Large intestine (tissue), 3 donors: ENCODE measurements at regions not wholly inside any gene's neighbourhood (a gene's known extent, or its start where the extent isn't known, plus 50 kb on each side); places are given as distances from the start of the nearest gene placed in this dataset.
"Not testable (repeated sequence)": the region's sequence is repeated elsewhere in the genome, so short reads cannot be mapped to it uniquely, and the experiment has no call there.

ENCODE experiments used
- DNase-seq, 2 donors: peaks; one replicate each; pipeline versions ENCODE4 v3.0.0 to v3.0.0-alpha.2; 2013
- H3K27ac ChIP-seq: one replicate; pipeline ENCODE4 v1.5.1; 2013; ENCODE audit warnings: low read length
- H3K27me3 ChIP-seq: 2 replicates; pipeline ENCODE4 v1.6.1; 2013; ENCODE audit warnings: low read length; ENCODE audit not compliant: control insufficient read depth, insufficient read depth
- H3K36me3 ChIP-seq: 2 replicates; pipeline ENCODE4 v1.6.1; 2013; ENCODE audit warnings: low read length; ENCODE audit not compliant: control insufficient read depth, insufficient read depth
- H3K4me1 ChIP-seq: one replicate; pipeline ENCODE4 v1.6.1; 2013; ENCODE audit warnings: low read length; ENCODE audit not compliant: control insufficient read depth, insufficient read depth
- H3K4me3 ChIP-seq: one replicate; pipeline ENCODE4 v1.5.1; 2013; ENCODE audit warnings: low read length
- H3K9me3 ChIP-seq: one replicate; pipeline ENCODE4 v1.6.1; 2013; ENCODE audit warnings: mild to moderate bottlenecking, low read depth, low read length, moderate library complexity; ENCODE audit not compliant: control insufficient read depth
- WGBS: methylation state at CpG from one replicate; pipeline ENCODE4 v1.1.5; 2013; ENCODE audit warnings: low lambda C conversion rate; ENCODE audit not compliant: insufficient coverage; 5-methylcytosine and 5-hydroxymethylcytosine counted together

GRCh38 chr1:14424325-14425002, 174.0 kb upstream of the KAZN start:
- H3K4me3 ChIP-seq, result no peak overlapping the region
- H3K4me1 ChIP-seq, result no peaks in the 10 kb centered on the region
- DNase-seq, result no peak
- 100% methylated on average over 1 of the region's 9 CpGs for WGBS
- no peaks in the 10 kb centered on the region for H3K27me3 ChIP-seq
- H3K9me3 ChIP-seq, result peaks cover 7% of the 10 kb centered on the region
- H3K27ac ChIP-seq, result no peak overlapping the region
- H3K36me3 ChIP-seq, result no peaks in the 10 kb centered on the region

GRCh38 chr1:14426854-14427253, 171.6 kb upstream of the KAZN start:
- Histone ChIP-seq H3K36me3 (no peaks in the 10 kb centered on the region), H3K4me3 (no peak overlapping the region), H3K27ac (no peak overlapping the region), H3K9me3 (no peaks in the 10 kb centered on the region), H3K27me3 (no peaks in the 10 kb centered on the region), H3K4me1 (no peaks in the 10 kb centered on the region)
- no CpG with 5 or more reads among the region's 2 CpGs for WGBS
- DNase-seq, result no peak

- no peaks in the 10 kb centered on the region for H3K4me1 ChIP-seq
- no peaks in the 10 kb centered on the region for H3K27me3 ChIP-seq
- H3K9me3 ChIP-seq, result no peaks in the 10 kb centered on the region
- H3K27ac ChIP-seq, result no peak overlapping the region
- no peak for DNase-seq
- H3K36me3 ChIP-seq, result no peaks in the 10 kb centered on the region
- no peak overlapping the region for H3K4me3 ChIP-seq
- no CpG with 5 or more reads among the region's 9 CpGs for WGBS
These were observed 168.9 kb upstream of the KAZN start for GRCh38 chr1:14429577-14429976.

GRCh38 chr1:14432728-14433127, 165.8 kb upstream of the KAZN start:
- not testable (repeated sequence) for H3K27me3 ChIP-seq, H3K36me3 ChIP-seq, H3K4me1 ChIP-seq, H3K9me3 ChIP-seq, H3K27ac ChIP-seq, H3K4me3 ChIP-seq, DNase-seq
- 100% methylated on average over 1 of the region's 3 CpGs for whole genome bisulfite sequencing

- H3K9me3 ChIP-seq, result no peaks in the 10 kb centered on the region
- H3K27me3 ChIP-seq, result no peaks in the 10 kb centered on the region
- no peak overlapping the region for H3K27ac ChIP-seq
- no peak overlapping the region for H3K4me3 ChIP-seq
- no peaks in the 10 kb centered on the region for H3K4me1 ChIP-seq
- no peaks in the 10 kb centered on the region for H3K36me3 ChIP-seq
- no peak for DNase-seq
- WGBS, result no CpG with 5 or more reads among the region's 14 CpGs
These were observed 163.0 kb upstream of the KAZN start for GRCh38 chr1:14435368-14436023.

- Histone ChIP-seq H3K4me1 (no peaks in the 10 kb centered on the region), H3K27me3 (no peaks in the 10 kb centered on the region), H3K4me3 (no peak overlapping the region), H3K36me3 (no peaks in the 10 kb centered on the region), H3K27ac (no peak overlapping the region), H3K9me3 (no peaks in the 10 kb centered on the region)
- 50% methylated on average over 2 of the region's 13 CpGs for WGBS
- no peak for DNase-seq
These were observed 161.0 kb upstream of the KAZN start for GRCh38 chr1:14437417-14437918.

- WGBS, result 87% methylated on average over 3 of the region's 6 CpGs
- Histone ChIP-seq H3K27ac (no peak overlapping the region), H3K9me3 (no peaks in the 10 kb centered on the region), H3K4me1 (no peaks in the 10 kb centered on the region), H3K36me3 (no peaks in the 10 kb centered on the region), H3K27me3 (no peaks in the 10 kb centered on the region), H3K4me3 (no peak overlapping the region)
- no peak for DNase-seq
These were observed 160.2 kb upstream of the KAZN start for GRCh38 chr1:14438127-14438769.

GRCh38 chr1:14439015-14439414, 159.5 kb upstream of the KAZN start:
- Histone ChIP-seq H3K36me3 (no peaks in the 10 kb centered on the region), H3K4me1 (no peaks in the 10 kb centered on the region), H3K4me3 (no peak overlapping the region), H3K27ac (no peak overlapping the region), H3K27me3 (no peaks in the 10 kb centered on the region), H3K9me3 (no peaks in the 10 kb centered on the region)
- no peak for DNase-seq
- WGBS, result no CpG with 5 or more reads among the region's 1 CpG

GRCh38 chr1:14440166-14440565, 158.3 kb upstream of the KAZN start:
- 100% methylated on average over 1 of the region's 9 CpGs for WGBS
- H3K27me3 ChIP-seq, result no peaks in the 10 kb centered on the region

GRCh38 chr1:14440731-14441130, 157.8 kb upstream of the KAZN start:
- DNase-seq, result no peak
- Histone ChIP-seq H3K27ac (no peak overlapping the region), H3K9me3 (no peaks in the 10 kb centered on the region), H3K4me3 (no peak overlapping the region), H3K4me1 (no peaks in the 10 kb centered on the region), H3K27me3 (no peaks in the 10 kb centered on the region), H3K36me3 (no peaks in the 10 kb centered on the region)
- no CpG with 5 or more reads among the region's 4 CpGs for WGBS

More at GRCh38 chr1:14440166-14440565, 158.3 kb upstream of the KAZN start:
- no peaks in the 10 kb centered on the region for H3K9me3 ChIP-seq
- no peaks in the 10 kb centered on the region for H3K4me1 ChIP-seq
- H3K36me3 ChIP-seq, result no peaks in the 10 kb centered on the region
- no peak overlapping the region for H3K4me3 ChIP-seq
- H3K27ac ChIP-seq, result no peak overlapping the region
- DNase-seq, result no peak
